GM21717 (cell line): ENCODE measurements at regions not wholly inside any gene's neighbourhood (a gene's known extent, or its start where the extent isn't known, plus 50 kb on each side); places are given as distances from the start of the nearest gene placed in this dataset.

ENCODE experiments used
- ATAC-seq: cut with Tn5 transposase; IDR thresholded peaks from one replicate; pipeline ENCODE4 v1.9.1; 2021; ENCODE audit warnings: mild to moderate bottlenecking, moderate library complexity; ENCODE audit not compliant: unreplicated experiment

- ATAC-seq = no peak
Measured at GRCh38 chr11:107222431-107222830, 204.2 kb upstream of the GUCY1A2 start.

- ATAC-seq = no peak
Measured at GRCh38 chr11:107221748-107222285, 203.5 kb upstream of the GUCY1A2 start.

- no peak for ATAC-seq
Measured at GRCh38 chr11:107218123-107219013, 200.1 kb upstream of the GUCY1A2 start.

- ATAC-seq = no peak
Measured at GRCh38 chr11:107217444-107217843, 199.2 kb upstream of the GUCY1A2 start.

GRCh38 chr11:107215010-107215409, 196.7 kb upstream of the GUCY1A2 start:
- no peak for ATAC-seq

- ATAC-seq = no peak
Measured at GRCh38 chr11:107203656-107204055, 185.4 kb upstream of the GUCY1A2 start.

- ATAC-seq = no peak
Measured at GRCh38 chr11:107202241-107202640, 184.0 kb upstream of the GUCY1A2 start.

GRCh38 chr11:107198490-107199007, 180.3 kb upstream of the GUCY1A2 start:
- no peak for ATAC-seq

- ATAC-seq = no peak
Measured at GRCh38 chr11:107197932-107198331, 179.7 kb upstream of the GUCY1A2 start.

- no peak for ATAC-seq
Measured at GRCh38 chr11:107196732-107197131, 178.5 kb upstream of the GUCY1A2 start.

GRCh38 chr11:107184986-107185385, 166.7 kb upstream of the GUCY1A2 start:
- ATAC-seq = no peak

- ATAC-seq = no peak
Measured at GRCh38 chr11:107183953-107184352, 165.7 kb upstream of the GUCY1A2 start.

GRCh38 chr11:107182978-107183377, 164.7 kb upstream of the GUCY1A2 start:
- no peak for ATAC-seq

- ATAC-seq = no peak
Measured at GRCh38 chr11:107180236-107180635, 162.0 kb upstream of the GUCY1A2 start.

GRCh38 chr11:107179829-107180228, 161.6 kb upstream of the GUCY1A2 start:
- ATAC-seq = no peak

- no peak for ATAC-seq
Measured at GRCh38 chr11:107177106-107177477, 158.8 kb upstream of the GUCY1A2 start.

- ATAC-seq = no peak
Measured at GRCh38 chr11:107176148-107177105, 158.2 kb upstream of the GUCY1A2 start.

GRCh38 chr11:107174856-107175255, 156.6 kb upstream of the GUCY1A2 start:
- ATAC-seq = no peak

GRCh38 chr11:107172996-107173395, 154.7 kb upstream of the GUCY1A2 start:
- no peak for ATAC-seq

GRCh38 chr11:107157809-107158187, 139.5 kb upstream of the GUCY1A2 start:
- no peak for ATAC-seq

GRCh38 chr11:107157146-107157808, 139.0 kb upstream of the GUCY1A2 start:
- ATAC-seq = no peak
